Lower leg skin (tissue), 4 donors: ENCODE measurements at regions not wholly inside any gene's neighbourhood (a gene's known extent, or its start where the extent isn't known, plus 50 kb on each side); places are given as distances from the start of the nearest gene placed in this dataset.

Experiments
- DNase-seq, 2 donors: peaks; one replicate each; pipeline ENCODE4 v3.0.0-alpha.2; 2019; ENCODE audit warnings: low spot score in 2 of 2
- H3K4me3 ChIP-seq: fragments of 200-600 bp; sonication (generic); 2 replicates; pipeline ENCODE4 v1.5.1; 2017; ENCODE audit warnings: mild to moderate bottlenecking, low read depth; ENCODE audit not compliant: poor library complexity, severe bottlenecking
- CTCF ChIP-seq, 3 donors: fragments of 450-650 bp; IDR thresholded peaks; one replicate each; pipeline ENCODE4 v1.5.1; 2016; ENCODE audit warnings: antibody characterized with exemption in 3 of 3, mild to moderate bottlenecking in 3 of 3, moderate library complexity in 2 of 3
- POLR2A ChIP-seq, 2 donors: fragments of 450-650 bp; IDR thresholded peaks; one replicate each; pipeline ENCODE4 v1.6.1; 2016 to 2017; ENCODE audit warnings: antibody characterized with exemption in 2 of 2, mild to moderate bottlenecking in 1 of 2, moderate library complexity in 1 of 2
- WGBS, 2 donors: methylation state at CpG; one replicate each; pipeline ENCODE4 v1.1.5; 2018; 5-methylcytosine and 5-hydroxymethylcytosine counted together
- intact Hi-C: fragments of 100-400 bp; cut with DNase I; formaldehyde crosslinking; loops from one replicate; pipeline ENCODE4 v1.15.0; 2023; ENCODE audit warnings: low total_unique reads

DNA sequence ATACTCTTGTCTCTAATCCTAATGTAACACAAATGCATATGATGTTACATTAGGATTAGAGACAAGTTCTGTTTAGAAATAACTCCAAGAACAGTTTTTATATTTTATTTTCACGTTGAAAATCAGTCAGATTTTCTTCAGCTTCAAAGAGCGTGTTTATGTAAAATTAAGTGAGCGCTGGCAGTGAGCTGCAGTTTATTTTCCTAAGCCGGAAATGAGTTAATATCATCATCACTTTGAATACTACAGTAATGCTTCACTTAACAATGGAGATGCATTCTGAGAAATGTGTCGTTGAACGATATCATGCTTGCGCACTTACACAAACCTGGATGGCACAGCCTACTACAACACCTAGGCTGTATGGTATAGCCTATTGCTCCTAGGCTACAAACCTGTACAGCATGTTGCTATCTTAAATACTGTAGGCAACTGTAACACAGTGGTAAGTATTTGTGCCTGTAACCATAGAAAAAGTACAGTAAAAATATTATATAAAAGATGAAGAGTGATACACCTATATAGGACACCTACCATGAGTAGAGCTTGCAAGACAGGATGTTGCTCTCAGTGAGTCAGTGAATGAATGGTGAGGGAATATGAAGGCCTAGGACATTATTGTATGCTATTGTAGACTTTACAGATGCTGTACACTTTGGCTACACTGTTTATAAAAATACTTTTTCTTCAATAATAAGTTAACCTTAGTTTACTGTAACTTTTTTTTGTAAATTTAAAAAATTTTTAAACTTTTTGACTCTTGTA, 65.9 kb upstream of the C5orf46 start:
- TF ChIP-seq CTCF (IDR thresholded peaks at IDR 0.05) (no peak), POLR2A (IDR thresholded peaks at IDR 0.05) (no peak)
- 89 to 92% methylated on average over 7 of the region's 7 CpGs for WGBS, 2 donors
- DNase-seq: no peak
- H3K4me3 ChIP-seq: no peak overlapping the region
- intact Hi-C loops: no loop called here

DNA sequence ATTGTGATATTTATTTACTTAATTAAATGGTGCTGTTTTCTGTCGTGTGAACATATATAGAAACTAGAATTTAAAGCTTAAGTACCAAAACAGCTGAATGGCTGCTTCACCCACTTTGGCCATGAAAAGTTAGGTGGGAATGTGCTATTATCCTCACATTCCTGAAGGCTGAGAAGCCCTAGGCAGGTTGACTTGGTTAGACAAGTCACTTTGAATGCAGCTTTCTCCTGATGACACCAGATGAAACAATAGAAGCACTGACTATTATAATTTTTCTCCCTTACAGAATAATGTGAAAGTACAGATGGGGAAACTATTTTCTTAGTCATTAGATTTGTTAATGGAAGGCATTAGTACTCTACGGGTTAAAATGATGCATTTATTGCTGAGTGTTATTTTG, 65.1 kb upstream of the C5orf46 start:
- no peak for DNase-seq
- WGBS, 2 donors: 84 to 89% methylated on average over 2 of the region's 2 CpGs
- intact Hi-C loops: no loop called here
- H3K4me3 ChIP-seq: no peak overlapping the region
- no peak for TF ChIP-seq POLR2A (IDR thresholded peaks at IDR 0.05)
- TF ChIP-seq CTCF (IDR thresholded peaks at IDR 0.05): no peak

DNA sequence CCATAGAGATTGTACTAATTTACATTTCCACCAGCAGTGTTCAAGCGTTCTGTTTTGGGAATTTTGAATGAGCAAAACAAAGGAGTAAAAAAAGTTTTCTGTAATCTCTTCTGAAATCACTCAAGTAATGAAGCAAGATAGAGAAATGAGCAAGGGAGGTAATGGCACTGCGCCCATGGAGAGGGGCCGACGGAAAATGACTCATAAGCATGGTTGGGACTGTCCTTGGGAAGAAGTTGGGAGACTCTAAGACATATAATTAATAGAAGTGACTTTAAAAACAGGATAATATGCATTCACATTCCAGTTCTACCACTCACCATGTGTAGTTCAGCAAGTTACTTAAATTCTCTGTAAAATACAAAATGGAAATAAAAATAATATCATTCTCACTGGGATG, 62.5 kb upstream of the C5orf46 start:
- no peak for DNase-seq
- intact Hi-C loops: no loop called here
- 60 to 66% methylated on average over 4 of the region's 4 CpGs for WGBS, 2 donors
- TF ChIP-seq CTCF (IDR thresholded peaks at IDR 0.05) (no peak), POLR2A (IDR thresholded peaks at IDR 0.05) (no peak)
- no peak overlapping the region for H3K4me3 ChIP-seq

DNA sequence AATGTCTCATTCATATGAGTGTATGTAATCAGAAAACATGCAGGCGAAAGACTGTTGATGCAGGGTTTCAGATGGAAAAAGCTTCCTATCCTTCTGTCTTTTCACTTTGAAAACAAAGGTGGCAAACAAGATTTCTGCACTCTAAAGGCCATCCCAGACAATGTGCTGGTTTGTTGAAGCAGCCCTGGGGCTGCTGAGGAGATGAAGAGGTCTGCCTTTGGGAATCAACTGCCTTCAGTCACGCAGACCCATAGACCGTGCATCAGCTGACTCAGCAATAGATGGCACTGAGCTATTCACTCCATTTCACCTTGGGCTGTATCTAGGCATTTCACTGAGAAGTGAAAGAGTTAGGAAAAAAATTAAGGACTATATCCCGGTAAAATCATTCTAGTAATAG, 60.5 kb upstream of the C5orf46 start:
- TF ChIP-seq POLR2A (IDR thresholded peaks at IDR 0.05) (no peak), CTCF (IDR thresholded peaks at IDR 0.05) (no peak)
- H3K4me3 ChIP-seq: no peak overlapping the region
- 78 to 83% methylated on average over 4 of the region's 4 CpGs for WGBS, 2 donors
- intact Hi-C loops: no loop called here
- no peak for DNase-seq

DNA sequence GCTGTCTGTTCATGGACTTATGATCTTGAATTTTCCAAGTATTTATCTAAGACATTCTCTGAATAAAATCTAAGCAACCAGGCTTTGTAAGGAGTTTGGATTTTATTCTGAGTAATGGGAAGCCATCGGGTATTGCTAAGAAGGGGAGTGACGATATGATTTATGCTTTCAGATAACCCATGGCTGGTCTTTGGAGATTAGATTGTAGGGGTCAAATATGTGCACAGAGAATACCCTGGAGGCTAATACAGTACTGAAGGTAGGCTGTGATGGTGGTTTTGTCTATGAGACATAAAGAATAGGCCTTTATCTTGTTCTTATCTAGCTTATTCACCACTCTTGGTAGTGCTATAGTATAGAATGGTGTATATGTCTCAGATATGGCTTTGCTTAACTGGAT, 60.0 kb upstream of the C5orf46 start:
- TF ChIP-seq CTCF (IDR thresholded peaks at IDR 0.05) (no peak), POLR2A (IDR thresholded peaks at IDR 0.05) (no peak)
- 66 to 67% methylated on average over 2 of the region's 2 CpGs for WGBS, 2 donors
- no peak for DNase-seq
- H3K4me3 ChIP-seq: no peak overlapping the region
- intact Hi-C loops: no loop called here

GRCh38 chr5:147965715-147966114, 59.4 kb upstream of the C5orf46 start:
- TF ChIP-seq POLR2A (IDR thresholded peaks at IDR 0.05) (no peak), CTCF (IDR thresholded peaks at IDR 0.05) (no peak)
- H3K4me3 ChIP-seq: no peak overlapping the region
- DNase-seq: no peak
- intact Hi-C loops: no loop called here
